OCI-LY3 (cell line): ENCODE measurements at regions not wholly inside any gene's neighbourhood (a gene's known extent, or its start where the extent isn't known, plus 50 kb on each side); places are given as distances from the start of the nearest gene placed in this dataset.

Experiments
- CTCF ChIP-seq: fragments of 200-600, 300-600 bp; sonication (generic); IDR thresholded peaks from 2 replicates; pipeline ENCODE4 v1.5.1; 2014; ENCODE audit warnings: antibody characterized with exemption, low read length, low read depth
- EZH2phosphoT487 ChIP-seq: fragments of 200-600 bp; shearing (Covaris generic); IDR thresholded peaks from 2 replicates; pipeline ENCODE4 v1.6.1; 2018; ENCODE audit warnings: antibody characterized with exemption, mixed run types, low read depth

DNA sequence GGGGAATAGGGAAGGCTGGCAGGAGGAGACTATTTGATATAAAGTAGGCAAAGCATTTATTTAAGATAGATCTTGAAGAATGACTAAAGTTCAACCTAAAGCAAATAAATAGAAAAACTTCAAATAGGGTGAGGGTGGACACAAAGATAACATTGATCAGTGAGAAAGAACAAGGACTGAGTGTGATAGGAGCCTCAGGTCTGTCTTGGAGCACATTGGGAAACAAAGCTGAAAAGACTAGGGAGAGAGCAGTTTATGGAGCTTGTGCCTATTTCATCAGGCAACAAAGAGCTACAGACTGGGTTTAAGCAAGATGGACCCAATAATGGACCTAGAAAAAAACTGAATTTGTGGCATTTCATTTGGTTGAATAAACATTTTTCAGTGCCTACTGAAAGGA, 425.6 kb downstream of the SMARCA1 start:
- TF ChIP-seq CTCF (no peak), EZH2phosphoT487 (no peak)
